ENCODE measurements at regions not wholly inside any gene's neighbourhood (a gene's known extent, or its start where the extent isn't known, plus 50 kb on each side); places are given as distances from the start of the nearest gene placed in this dataset.

GRCh38 chr5:60399507-60399906 lies 300.5 kb downstream of the DEPDC1B start:
- Histone ChIP-seq H3K23ac (ENCODE audit: insufficient read length, low read depth, low read length) (no peak overlapping the region), H3K14ac (ENCODE audit: insufficient read depth, low read length) (no peak overlapping the region), H3K56ac (ENCODE audit: insufficient read length, low read depth, low read length) (no peak overlapping the region), H3K4ac (ENCODE audit: low read depth, low read length) (no peak overlapping the region), H3K9me3 (ENCODE audit: control insufficient read depth, low read depth, low read length) (no peaks in the 10 kb centered on the region), H2BK120ac (ENCODE audit: low read depth, low read length, poor library complexity, severe bottlenecking) (no peak overlapping the region), H4K20me1 (ENCODE audit: control insufficient read depth, insufficient read depth, insufficient read length) (no peaks in the 10 kb centered on the region), H2BK12ac (ENCODE audit: insufficient read length, low read depth, low read length) (no peak overlapping the region), H3K4me1 (ENCODE audit: insufficient read depth, low read length) (no peaks in the 10 kb centered on the region), H3K18ac (ENCODE audit: insufficient read length, low read depth, low read length) (no peak overlapping the region), H2BK5ac (ENCODE audit: insufficient read length, low read length) (no peak overlapping the region), H3K4me2 (ENCODE audit: insufficient read depth, insufficient read length, low read length) (no peak overlapping the region), H2BK20ac (ENCODE audit: low read depth, low read length, poor library complexity, severe bottlenecking) (no peak overlapping the region), H3T11ph (ENCODE audit: low read length) (no peak overlapping the region), H3K79me1 (ENCODE audit: insufficient read depth, low read depth, low read length, poor library complexity, severe bottlenecking) (no peaks in the 10 kb centered on the region), H4K91ac (ENCODE audit: insufficient read length, low read depth, low read length) (no peak overlapping the region), H3K79me2 (ENCODE audit: insufficient read depth, low read length) (no peaks in the 10 kb centered on the region), H2AK5ac (ENCODE audit: insufficient read length, low read length) (no peak overlapping the region), H4K5ac (ENCODE audit: insufficient read length, low read depth, low read length) (no peak overlapping the region), H4K8ac (replicated peaks; ENCODE audit: insufficient read length, low read depth, low read length) (no peak overlapping the region), H3K9ac (ENCODE audit: extremely low read depth, insufficient read length, low read length) (no peak overlapping the region), H2AFZ (ENCODE audit: low read length) (no peak overlapping the region), H3K23me2 (ENCODE audit: insufficient read length, low read depth, low read length, poor library complexity, severe bottlenecking) (no peaks in the 10 kb centered on the region), H2BK15ac (ENCODE audit: low read depth, low read length) (no peak overlapping the region), H3K27ac (ENCODE audit: insufficient read length, low read depth, low read length) (no peak overlapping the region), H3K27me3 (ENCODE audit: insufficient read depth, low read length) (no peaks in the 10 kb centered on the region)
- WGBS (ENCODE audit: extremely low coverage, insufficient read length, low lambda C conversion rate), result no CpG with 5 or more reads among the region's 4 CpGs
- H3K36me3 Mint-ChIP-seq (ENCODE audit: insufficient read depth in 1 of 3, low read depth in 3 of 3), result no peaks in the 10 kb centered on the region
- H3K27me3 Mint-ChIP-seq (ENCODE audit: low read depth), result no peaks in the 10 kb centered on the region
- no peak for TF ChIP-seq CTCF (conservative IDR thresholded peaks at IDR 0.05)
- DNase-seq, result no peak
- H3K27ac Mint-ChIP-seq, result no peak overlapping the region
- no peaks in the 10 kb centered on the region for H3K9me3 Mint-ChIP-seq
- H3K4me1 Mint-ChIP-seq, result peaks cover 6% of the 10 kb centered on the region in 2 experiments; a peak in 3 of 4 replicates
- no peak overlapping the region for H3K4me3 Mint-ChIP-seq

Data from H9 (cell line).